GM21381 (cell line): ENCODE measurements at regions not wholly inside any gene's neighbourhood (a gene's known extent, or its start where the extent isn't known, plus 50 kb on each side); places are given as distances from the start of the nearest gene placed in this dataset.
"Not testable (repeated sequence)": the region's sequence is repeated elsewhere in the genome, so short reads cannot be mapped to it uniquely, and the experiment has no call there.

Source experiments
- ATAC-seq: cut with Tn5 transposase; IDR thresholded peaks from one replicate; pipeline ENCODE4 v1.9.1; 2021; ENCODE audit warnings: mild to moderate bottlenecking, moderate library complexity; ENCODE audit not compliant: unreplicated experiment

GRCh38 chr21:23579573-23579972 lies 2027.7 kb downstream of the MRPL39 start:
- no peak for ATAC-seq

GRCh38 chr21:23578027-23578426 lies 2029.3 kb downstream of the MRPL39 start:
- ATAC-seq, result no peak

- no peak for ATAC-seq
These were observed 2032.3 kb downstream of the MRPL39 start for GRCh38 chr21:23574932-23575331.

DNA sequence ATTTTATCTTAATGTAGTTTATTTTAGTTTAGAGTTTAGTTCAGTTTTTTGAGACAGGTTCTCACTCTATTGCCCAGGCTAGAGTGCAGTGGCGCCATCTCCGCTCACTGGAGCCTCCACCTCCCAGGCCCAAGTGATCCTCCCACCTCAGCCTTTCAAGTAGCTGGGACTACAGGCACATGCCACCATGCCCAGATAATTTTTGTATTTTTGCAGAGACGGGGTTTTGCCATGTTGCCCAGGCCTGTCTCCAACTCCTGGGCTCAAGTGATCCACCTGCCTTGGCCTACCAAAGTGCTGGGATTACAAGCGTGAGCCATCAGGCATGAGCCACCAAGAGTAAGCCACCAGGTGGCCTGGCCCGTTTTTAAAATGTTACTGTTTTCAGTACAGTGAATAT lies 2058.4 kb downstream of the MRPL39 start:
- not testable (repeated sequence) for ATAC-seq

DNA sequence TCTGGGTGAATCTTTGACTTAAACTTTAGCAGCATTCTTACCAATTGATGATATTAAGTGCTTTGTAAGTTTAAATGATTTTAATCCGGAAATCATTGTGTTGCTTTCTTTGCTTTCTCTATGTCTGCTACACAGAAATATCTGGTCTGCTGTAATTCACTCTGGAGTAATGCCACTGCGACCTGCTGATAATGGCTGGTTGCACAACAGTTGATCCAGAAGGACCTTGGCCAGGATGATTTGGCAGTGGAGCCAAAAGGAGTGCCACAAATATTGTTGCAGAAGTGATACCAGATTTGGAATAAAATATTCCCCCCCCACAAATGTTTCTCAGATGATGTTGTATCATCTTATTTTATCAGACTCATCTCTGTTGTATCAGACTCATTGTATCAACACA lies 2063.9 kb downstream of the MRPL39 start:
- no peak for ATAC-seq

GRCh38 chr21:23542097-23542496 lies 2065.2 kb downstream of the MRPL39 start:
- no peak for ATAC-seq

DNA sequence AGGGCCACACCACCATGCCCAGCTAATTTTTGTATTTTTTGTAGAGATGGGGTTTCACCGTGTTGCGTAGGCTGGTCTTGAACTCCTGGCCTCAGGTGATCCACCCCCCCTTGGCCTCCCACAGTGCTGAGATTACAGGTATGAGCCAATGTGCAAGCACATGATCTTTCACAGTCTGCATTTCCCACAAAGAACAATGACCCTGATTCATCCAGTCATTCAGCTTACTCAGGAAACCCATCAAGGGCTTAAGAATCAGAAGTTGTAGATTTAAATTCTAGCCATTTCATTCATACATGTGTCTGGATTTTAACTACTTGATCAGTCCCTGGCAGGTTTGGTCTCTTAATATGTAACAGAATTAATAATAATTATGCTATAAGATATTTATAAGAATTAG lies 2065.7 kb downstream of the MRPL39 start:
- no peak for ATAC-seq

- ATAC-seq, result no peak
These were observed 2072.4 kb downstream of the MRPL39 start for GRCh38 chr21:23534850-23535249.

- no peak for ATAC-seq
These were observed 2075.8 kb downstream of the MRPL39 start for GRCh38 chr21:23531444-23531843.

DNA sequence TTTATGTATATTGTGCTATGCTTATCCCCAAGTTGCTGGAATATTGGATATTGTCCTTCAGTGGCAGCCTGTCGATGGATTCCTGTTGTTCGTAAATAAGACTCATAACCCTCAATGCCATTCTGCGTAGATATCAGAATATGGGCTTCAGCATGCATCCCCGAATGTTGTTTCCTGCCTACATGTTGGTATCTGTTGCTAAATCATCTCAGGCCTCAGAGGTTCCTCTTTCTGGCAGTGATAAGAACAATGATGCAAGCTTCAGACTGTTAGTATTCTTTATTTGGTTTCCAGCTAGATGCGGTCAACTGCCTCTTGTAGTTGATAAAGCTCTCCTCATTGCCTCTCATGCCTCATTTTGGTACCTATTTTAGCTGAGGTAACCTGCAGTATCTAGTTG lies 2082.6 kb downstream of the MRPL39 start:
- ATAC-seq, result no peak

DNA sequence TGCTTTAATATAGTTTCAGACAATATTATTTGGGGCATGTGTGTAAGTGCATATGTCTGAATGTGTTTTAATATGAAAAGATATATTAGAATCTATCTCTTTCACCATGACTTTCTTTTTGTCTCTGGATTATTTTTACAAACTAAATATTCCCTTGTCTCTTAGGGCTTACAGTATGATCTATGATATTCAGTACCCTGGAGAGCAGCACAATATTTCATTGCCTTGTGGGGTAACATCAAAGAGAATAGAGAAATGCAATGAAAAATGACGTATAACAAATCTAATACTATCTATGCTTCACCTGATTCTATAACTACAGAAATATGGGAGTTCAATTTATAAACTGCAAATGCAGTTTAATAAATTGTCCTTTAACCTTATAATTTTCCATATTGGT lies 2084.5 kb downstream of the MRPL39 start:
- no peak for ATAC-seq

GRCh38 chr21:23507501-23507900 lies 2099.8 kb downstream of the MRPL39 start:
- ATAC-seq, result no peak

GRCh38 chr21:23496729-23497128 lies 2110.6 kb downstream of the MRPL39 start:
- ATAC-seq, result peak; percentile 92

GRCh38 chr21:23488245-23488644 lies 2119.0 kb downstream of the MRPL39 start:
- no peak for ATAC-seq

DNA sequence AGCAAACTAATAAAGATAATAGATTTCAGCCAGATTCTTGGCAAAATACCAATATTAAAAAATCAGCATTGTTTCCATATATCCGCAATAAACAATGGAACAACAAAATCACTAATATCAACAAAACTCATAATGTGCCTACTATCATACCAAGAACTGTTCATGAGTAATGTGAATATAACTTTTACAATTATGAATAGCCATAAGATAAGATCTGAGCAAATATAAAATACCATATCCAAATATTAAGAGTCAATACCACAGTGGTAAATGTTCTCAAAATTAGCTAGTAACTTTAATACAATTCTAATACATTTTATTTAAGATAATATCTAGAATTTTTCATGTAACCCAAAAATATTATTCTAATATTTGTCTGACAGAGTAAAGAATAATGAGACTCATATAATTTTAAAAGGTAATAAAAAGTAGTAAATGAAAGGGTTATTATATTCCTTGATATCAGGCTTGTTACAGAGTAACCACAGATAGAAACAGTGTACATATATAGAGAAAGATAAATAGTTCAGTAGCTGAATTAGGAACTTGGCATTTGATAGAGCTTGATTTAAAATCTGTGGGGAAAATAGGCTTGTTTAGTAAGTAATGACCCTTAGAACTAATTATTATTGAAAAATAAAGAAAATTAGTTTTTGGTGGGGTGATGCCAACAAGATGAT lies 2126.6 kb downstream of the MRPL39 start:
- ATAC-seq, result no peak

- ATAC-seq, result no peak
These were observed 2128.9 kb downstream of the MRPL39 start for GRCh38 chr21:23478381-23478780.

DNA sequence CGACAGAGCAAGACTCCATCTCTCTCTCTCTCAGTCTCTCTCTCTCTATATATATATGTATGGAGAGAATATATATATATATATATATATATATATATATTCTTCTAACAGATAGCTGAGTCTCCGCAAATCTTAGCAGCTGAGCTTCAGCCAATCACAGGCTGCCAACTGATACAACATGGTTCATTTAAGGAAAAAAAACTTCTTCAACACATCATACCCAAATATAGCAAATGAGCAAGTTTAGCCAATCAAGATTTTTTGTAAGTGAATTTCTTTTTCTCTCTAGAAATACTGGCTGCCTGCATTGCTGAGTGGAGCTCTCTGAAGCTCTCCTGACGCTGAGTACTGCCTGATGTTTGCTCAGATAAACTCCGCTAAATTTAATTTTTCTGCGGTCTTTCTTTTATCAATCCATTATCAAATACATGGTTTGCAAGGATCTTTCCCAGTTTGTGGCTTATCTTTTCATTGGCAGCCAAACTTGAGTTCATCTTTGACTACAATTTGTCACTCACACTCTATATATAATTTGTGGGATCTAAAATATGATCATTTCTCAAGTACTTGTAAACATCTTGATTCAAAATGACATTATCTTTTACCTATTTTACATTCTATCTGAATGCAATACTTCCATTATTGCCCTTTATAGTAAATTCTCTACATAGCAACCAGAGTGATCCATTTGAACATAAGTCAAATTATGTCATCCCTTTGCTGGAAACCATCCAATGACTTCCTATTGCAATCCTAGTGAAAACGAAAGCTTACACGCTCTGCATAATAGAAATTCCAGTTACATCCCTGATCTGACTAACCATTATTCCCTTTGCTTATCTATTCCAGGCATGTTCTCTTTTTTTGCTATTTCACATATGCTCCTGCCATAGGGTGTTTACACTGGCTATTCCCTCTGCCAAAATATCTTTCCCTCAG lies 2131.7 kb downstream of the MRPL39 start:
- no peak for ATAC-seq

GRCh38 chr21:23471877-23472276 lies 2135.4 kb downstream of the MRPL39 start:
- peak; percentile 88 for ATAC-seq

- no peak for ATAC-seq
These were observed 2143.9 kb downstream of the MRPL39 start for GRCh38 chr21:23463365-23463764.

- peak; percentile 66 for ATAC-seq
These were observed 2151.6 kb downstream of the MRPL39 start for GRCh38 chr21:23455676-23456075.

DNA sequence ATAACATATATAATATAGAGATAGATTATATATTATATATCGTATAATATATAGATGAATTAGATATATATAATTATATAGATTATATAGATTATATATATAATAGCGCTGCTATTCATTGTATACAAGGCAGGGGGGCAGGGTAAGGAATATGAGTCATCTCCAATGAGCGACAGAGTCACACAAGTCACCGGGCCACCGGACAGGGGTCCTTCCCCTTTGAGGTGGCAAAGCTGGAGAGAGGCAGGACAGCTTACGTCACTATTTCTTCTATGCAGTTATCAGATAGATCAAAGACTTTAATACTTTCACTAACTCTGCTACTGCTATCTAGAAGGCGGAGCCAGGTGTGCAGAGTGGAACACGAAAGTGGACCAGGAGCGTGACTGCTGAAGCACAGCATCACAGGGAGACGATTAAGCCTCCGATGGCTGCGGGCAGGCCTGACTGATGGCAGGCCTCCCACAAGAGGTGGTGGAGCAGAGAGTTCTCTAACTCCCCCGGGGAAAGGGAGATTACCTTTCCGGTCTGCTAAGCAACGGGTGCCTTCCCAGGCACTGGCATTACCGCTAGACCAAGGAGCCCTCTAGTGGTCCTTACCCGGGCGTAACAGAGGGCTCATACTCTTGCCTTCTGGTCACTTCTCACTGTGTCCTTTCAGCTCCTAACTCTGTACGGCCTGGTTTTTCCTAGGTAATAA lies 2154.7 kb downstream of the MRPL39 start:
- ATAC-seq, result peak; percentile 63

DNA sequence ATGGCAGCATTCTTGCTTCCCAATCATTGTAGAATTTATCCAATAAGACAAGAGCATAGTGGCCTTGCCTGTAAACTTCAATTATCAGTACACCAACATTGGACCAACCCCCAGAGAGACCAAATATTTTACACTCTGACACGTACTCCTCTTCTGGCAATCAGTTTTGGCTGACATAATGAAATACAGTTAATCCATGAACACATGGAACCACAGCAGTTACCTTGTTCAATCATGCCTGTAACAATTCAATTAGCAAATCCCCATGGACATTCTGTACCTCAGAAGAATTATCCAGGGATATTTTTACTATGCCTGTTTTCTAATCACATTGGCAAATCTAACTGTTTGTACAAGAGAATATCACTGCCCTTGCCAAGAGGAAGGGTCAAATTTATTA lies 2162.0 kb downstream of the MRPL39 start:
- ATAC-seq, result no peak
